LNCaP clone FGC (cell line): ENCODE measurements at regions not wholly inside any gene's neighbourhood (a gene's known extent, or its start where the extent isn't known, plus 50 kb on each side); places are given as distances from the start of the nearest gene placed in this dataset.
"Not testable (repeated sequence)": the region's sequence is repeated elsewhere in the genome, so short reads cannot be mapped to it uniquely, and the experiment has no call there.

Experiments
- DNase-seq: peaks from one replicate; pipeline ENCODE4 v3.0.0-alpha.2; 2011; ENCODE audit warnings: low read depth
- H3K4me3 ChIP-seq: 2 replicates; pipeline ENCODE4 v1.5.1; 2011; ENCODE audit warnings: mild to moderate bottlenecking, low read depth, low read length, control low read depth
- CTCF ChIP-seq: IDR thresholded peaks from 2 replicates; pipeline ENCODE4 v1.5.1; 2012; ENCODE audit warnings: mild to moderate bottlenecking; ENCODE audit not compliant: control insufficient read depth, insufficient read depth; ENCODE audit errors: extremely low read depth

GRCh38 chrX:980587-981235 lies 231.7 kb downstream of the CRLF2 start:
- no peak for TF ChIP-seq CTCF
- no peak for DNase-seq
- no peak overlapping the region for H3K4me3 ChIP-seq

- not testable (repeated sequence) for H3K4me3 ChIP-seq, DNase-seq
Observed at GRCh38 chrX:979127-979526, 233.3 kb downstream of the CRLF2 start.

GRCh38 chrX:973010-973632 lies 239.3 kb downstream of the CRLF2 start:
- no peak for TF ChIP-seq CTCF
- no peak for DNase-seq
- no peak overlapping the region for H3K4me3 ChIP-seq

GRCh38 chrX:968148-968965 lies 244.1 kb downstream of the CRLF2 start:
- H3K4me3 ChIP-seq, result no peak overlapping the region
- no peak for TF ChIP-seq CTCF
- no peak for DNase-seq

- no peak for TF ChIP-seq CTCF
- no peak for DNase-seq
Observed at GRCh38 chrX:966396-967070, 245.9 kb downstream of the CRLF2 start.

GRCh38 chrX:964831-965416 lies 247.5 kb downstream of the CRLF2 start:
- DNase-seq, result no peak
- TF ChIP-seq CTCF, result no peak
- H3K4me3 ChIP-seq, result no peak overlapping the region

More at GRCh38 chrX:966396-967070, 245.9 kb downstream of the CRLF2 start:
- no peak overlapping the region for H3K4me3 ChIP-seq
